ENCODE measurements at regions not wholly inside any gene's neighbourhood (a gene's known extent, or its start where the extent isn't known, plus 50 kb on each side); places are given as distances from the start of the nearest gene placed in this dataset.

GRCh38 chr20:57908226-57908625 lies 198.4 kb upstream of the PMEPA1 start:
- TF ChIP-seq CTCF (IDR thresholded peaks at IDR 0.05; ENCODE audit: extremely low read depth in 1 of 2, insufficient read depth in 1 of 2, low read depth in 1 of 2, low read length in 2 of 2) (no peak), POLR2AphosphoS5 (IDR thresholded peaks at IDR 0.05; ENCODE audit: insufficient read depth, low read depth, low read length) (no peak), EZH2 (IDR thresholded peaks at IDR 0.05; ENCODE audit: borderline replicate concordance, low read depth, low read length, severe bottlenecking) (no peak), POLR2A (IDR thresholded peaks at IDR 0.05; ENCODE audit: low read depth, low read length) (no peak), MYC (IDR thresholded peaks at IDR 0.05; ENCODE audit: low read depth, low read length) (no peak), GATA2 (IDR thresholded peaks at IDR 0.05; ENCODE audit: insufficient read depth, insufficient read length, low read depth, low read length) (no peak)
